GM19035 (cell line): ENCODE measurements at regions not wholly inside any gene's neighbourhood (a gene's known extent, or its start where the extent isn't known, plus 50 kb on each side); places are given as distances from the start of the nearest gene placed in this dataset.

Experiments used
- ATAC-seq: cut with Tn5 transposase; IDR thresholded peaks from one replicate; pipeline ENCODE4 v1.9.1; 2021; ENCODE audit not compliant: unreplicated experiment

DNA sequence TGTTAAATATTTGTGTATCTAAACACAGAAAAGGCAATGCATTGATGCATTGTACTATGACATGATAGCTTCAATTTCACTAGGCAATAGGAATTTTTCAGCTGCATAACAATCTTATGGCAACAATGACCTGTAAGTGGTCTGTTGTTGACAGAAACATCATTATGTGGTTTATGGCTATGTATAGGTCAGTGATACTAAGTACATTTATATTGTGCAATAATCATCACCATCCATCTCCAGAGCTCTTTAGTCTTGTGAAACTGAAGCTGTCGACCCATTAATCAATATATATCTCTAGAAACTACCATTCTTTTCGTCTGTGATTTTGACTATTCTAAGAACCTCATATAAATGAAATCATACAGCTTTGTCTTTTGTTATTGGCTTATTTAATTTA, 200.1 kb upstream of the ZNF717 start:
- no peak for ATAC-seq

DNA sequence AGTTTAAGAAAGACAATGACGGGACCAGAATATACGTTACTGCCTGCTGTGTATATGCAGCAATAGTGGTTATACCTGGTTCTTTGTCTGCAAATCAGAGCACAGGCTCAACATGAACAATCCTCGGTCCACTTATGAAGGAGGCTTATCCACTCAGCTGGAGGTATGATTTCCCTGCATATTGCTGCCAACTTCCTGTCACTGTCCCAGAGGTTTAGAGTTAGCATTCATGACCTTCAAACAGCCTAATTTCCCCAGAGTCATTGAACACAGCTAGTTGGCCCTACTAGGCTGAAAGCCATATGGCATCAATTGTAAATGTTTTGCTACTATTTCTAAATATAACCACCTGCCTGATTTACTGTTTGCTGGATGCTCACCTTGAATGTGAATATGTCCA, 224.9 kb upstream of the ZNF717 start:
- no peak for ATAC-seq

DNA sequence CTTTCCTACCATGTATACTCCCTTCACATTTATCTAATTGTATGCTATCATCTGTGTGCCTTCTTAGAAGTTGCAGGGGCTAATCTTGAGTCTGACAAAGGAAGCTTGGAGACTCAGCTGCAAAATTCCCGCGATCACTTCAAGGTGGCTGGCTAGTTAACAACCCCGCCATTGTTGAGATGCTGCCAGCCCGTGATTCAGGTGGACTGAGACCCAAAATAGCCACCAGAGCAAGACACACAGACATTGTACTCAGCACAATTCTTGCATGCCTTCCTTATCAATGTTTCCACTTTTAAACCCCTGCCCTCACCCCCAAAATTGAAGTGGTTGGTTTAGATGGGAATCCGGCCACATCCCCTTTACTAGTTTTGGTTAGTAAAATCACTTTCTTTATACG, 225.8 kb upstream of the ZNF717 start:
- ATAC-seq, result no peak

DNA sequence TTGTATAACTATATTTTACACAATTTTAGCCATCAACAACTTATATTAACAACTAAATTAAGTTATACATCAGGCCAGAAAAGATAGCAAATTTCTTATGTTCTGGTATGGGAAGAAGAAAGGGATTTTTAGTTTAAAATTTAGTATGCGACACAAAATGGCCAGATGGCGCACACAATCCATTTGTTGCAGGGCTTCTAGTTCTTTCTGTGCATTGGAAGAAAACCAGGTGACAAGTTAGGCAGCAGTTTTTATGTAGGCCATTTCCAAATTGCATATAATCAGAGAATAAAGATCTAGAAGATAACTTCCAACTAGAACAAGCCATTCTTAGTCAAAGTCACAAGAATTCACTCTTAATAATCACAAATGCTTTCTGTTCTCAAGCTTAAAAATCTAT, 230.1 kb upstream of the ZNF717 start:
- ATAC-seq, result no peak

DNA sequence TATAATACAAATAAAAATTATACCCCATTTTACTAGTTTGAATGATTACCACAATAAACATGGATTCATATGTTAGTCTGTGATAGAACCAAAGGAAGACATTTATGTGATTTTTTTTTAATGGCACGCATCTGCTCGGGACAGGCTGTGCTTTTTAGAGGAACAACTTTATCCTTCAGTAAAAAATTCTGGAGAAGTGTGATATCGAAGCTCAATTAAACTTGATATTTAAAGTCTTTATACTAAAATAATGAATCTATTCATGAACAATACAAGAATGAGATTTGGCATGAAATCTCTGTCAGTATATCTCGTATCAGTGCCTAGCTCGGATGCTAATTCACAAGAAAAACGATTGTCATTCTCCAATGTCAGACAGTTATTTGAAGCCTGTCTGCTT, 230.8 kb upstream of the ZNF717 start:
- ATAC-seq, result no peak

DNA sequence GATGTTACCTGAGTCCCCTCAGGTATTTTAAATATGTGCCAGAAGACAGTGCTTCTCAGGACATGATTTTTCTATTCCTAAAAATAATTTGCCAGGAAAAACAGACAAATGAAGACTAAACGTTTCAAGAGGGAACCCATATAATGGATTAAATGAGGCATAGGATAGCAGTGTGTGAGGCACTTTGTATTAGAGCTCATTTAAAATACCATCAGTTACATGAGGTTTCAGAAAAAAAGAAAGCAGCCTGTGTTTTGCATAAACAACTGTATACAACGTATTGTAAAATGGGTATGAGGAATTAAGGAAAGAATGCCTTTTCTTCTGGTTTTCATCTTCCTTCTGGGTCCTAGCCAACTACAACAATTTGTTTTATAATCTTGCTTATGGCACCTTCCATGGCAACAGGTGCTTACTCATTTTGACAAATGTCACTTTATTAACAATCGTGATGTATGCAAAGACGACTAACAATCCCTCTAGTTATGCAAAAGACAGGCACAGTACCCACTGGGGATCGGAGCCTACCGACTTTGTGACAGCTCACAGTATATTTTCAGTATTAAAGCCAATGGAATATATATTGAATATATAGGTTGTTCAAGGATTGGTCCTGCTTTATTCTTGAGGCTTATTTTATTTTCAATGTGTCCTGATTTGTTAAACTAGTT, 231.6 kb upstream of the ZNF717 start:
- no peak for ATAC-seq

DNA sequence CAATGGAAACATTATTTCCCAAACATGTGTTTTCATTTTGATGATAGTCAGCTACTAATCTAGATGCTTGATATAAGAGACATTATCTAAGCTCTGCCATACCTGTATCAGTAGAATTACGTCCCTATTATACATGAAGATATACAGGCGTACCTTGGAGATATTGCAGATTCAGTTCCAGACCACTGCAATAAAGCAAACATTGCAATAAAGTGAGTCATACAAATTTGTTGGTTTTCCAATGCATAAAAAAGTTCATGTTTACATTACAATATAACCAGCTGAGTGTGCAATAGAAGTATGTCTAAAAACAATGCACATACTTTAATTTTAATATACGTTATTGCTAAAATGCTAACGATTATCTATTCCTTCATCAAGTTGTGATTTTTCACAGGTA, 236.0 kb upstream of the ZNF717 start:
- ATAC-seq, result no peak

DNA sequence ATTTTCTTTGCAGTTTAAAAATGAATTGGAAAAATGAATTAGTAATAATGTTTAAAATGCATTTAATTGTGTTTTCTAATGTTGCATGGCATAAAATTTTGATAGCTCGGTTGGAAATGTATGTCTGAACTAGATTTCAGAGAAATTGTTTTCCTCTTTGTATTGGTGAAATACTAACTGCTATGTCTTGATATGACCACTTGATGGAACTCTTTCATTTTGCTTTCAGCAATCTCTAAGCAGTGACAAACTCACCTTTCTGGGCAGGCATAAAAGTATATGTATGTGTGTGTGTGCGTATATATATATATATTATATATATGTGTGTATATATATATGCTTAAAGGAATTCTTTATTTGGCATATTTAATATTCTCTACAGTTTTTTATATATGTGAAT, 239.3 kb upstream of the ZNF717 start:
- no peak for ATAC-seq

DNA sequence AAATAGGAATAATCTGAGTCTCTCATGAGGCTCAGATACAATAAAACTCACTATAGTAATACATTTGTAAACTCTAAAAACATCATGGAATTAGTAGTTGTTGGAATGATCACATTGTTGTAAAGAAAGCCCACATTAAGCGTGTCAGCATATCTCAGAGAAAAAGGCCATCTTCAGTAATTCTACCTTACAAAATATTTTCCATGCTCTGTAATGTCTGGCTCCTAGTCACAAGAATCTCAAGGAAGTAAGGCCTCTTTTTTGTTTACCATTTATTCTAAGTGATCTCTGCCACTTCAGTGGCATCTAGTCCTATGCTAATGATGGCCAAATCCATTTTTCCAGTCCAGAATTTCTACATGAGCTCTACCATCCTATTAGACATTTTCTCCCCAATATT, 240.2 kb upstream of the ZNF717 start:
- no peak for ATAC-seq

DNA sequence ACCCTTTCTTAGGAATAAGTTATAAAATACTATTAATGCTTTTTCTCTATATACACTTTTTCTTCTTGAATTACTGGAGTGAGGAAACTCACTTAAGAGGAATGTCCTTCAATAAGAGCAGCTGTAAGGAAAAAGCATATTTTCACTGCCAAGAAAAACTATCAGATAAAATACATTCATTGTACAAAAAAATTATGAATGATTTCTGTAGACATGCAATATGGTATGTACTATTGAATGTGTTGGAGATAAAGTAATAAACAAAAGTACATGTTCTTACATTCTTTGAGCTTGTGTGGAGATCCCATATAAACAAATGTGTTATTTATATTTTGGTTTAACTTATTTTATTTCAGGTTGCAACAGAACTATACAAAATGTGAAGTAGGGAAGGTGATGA, 241.0 kb upstream of the ZNF717 start:
- ATAC-seq, result no peak

DNA sequence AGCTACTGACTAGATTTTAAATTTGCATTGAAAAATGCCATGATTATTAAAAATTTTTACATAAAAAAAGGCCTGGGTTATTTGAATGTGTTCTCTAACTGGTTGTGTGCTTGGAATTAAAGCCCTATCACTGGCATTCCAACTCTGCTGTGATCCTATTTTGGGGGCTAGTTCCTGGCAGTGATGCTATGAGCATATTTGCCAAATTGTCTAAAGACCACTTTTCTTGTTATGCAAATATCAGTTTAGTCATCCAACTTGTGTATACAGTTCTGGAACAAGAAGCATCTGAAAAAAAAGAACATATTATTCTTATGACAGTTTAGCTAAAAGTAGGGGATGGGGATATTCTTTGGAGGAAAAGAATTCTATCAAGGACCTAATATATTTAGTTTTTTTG, 243.4 kb upstream of the ZNF717 start:
- no peak for ATAC-seq

DNA sequence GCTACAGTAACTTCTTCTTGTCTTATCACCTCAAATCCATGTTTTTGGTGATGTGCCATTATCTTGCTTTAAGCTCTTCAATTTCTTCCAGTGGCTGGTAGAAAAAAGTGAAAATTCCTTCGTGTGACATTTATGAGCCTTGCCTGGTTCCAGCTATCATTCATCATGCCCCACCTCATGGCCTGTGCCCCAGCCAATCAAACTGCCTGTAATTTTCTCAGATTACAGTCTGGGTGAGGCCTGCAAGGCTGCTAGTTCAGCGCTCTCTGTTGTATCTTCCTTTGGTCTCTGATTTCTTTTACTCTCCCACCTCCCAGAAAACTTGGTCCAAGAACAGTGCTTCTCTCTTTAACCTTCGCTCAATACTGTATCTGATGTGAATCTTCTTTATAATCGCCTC, 249.3 kb upstream of the ZNF717 start:
- no peak for ATAC-seq

DNA sequence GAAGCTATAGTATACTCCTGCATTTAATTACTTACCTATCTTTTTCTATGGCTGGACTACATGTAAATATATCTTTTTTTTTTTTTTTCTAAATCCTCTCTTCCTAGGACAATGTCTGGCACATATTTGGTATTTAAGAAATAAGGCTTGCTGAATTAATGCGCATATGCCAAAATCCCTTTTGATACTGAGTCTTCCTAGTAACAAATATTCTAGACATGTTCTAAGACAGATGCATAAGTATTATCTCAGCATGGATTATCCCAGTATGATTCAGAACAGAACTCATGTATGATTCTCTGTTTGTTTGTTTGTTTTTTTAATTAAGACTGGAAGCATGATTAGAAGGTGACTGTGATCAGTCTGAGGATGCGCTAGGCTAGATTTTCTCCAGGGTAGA, 249.8 kb upstream of the ZNF717 start:
- no peak for ATAC-seq

DNA sequence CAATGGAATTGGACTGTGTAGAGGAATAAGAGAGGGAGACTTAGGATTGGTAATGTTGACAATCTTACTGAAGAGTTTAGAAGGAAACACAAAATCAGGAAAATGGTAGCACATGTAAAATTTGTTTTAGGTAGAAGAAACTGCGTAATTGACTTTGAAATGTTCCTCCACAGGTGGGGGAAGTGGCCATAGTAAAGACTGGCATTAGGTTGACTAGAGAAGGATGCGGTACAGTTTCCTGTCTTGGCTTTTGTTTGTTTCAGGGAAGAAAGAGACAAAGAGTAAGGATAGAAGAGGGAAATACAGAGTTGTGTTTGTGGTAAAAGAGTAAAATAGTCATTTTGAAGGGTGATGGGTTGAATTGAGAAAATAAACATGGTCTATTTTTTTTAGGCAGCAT, 253.6 kb upstream of the ZNF717 start:
- no peak for ATAC-seq

DNA sequence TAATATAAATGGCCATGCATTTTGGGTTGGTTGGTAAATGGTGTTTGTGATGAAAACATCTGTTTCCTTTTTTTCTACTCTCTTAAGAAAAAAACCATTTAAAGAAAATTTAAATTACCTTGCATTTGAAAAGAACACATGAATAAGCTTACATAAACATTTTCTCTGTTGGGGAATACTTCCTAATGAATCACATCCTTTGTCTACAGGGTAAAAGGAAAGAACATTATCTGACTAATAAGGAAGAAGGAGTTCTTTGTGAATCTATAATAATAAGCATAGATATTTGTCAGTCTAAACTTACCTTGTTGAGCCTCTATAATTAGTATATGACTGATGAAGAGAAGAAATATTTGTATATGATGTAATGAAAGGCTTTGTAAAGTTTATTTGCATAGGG, 254.1 kb upstream of the ZNF717 start:
- ATAC-seq, result no peak

DNA sequence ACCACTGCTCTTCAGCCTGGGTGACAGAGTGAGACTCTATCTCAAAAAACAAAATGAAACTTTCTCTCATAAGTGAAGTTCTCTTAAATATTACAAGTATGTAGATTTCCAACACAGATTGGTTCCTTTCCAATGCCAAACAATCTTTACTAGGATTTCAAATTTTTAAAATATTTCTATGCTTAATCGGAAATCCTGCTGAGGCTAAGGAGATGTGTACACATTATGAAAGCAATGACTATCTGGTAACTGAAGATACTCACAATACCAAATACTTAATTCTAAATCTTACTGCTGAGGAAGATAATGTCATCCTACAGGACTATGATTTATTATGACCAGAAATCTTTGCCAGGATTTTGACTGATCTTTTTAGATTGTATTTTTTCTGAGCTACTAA, 255.6 kb upstream of the ZNF717 start:
- ATAC-seq, result no peak

DNA sequence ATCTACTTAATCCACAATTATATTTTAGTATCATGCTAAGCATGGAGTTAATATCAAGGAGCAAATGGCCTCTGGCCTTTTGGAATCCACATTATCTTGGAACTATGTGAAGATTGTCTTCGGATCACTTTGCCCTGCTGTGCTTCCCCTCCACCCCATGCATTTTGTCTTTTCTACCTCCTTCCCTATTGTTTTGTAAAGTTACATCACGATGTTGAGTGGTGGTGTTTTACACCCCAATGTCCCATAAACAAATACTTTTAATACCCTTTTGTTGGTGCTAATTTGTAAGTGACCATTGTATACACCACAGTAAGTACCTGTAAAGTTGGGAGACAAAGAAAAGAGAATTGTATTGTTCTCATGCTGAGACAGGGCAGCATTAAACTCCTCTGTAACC, 258.4 kb upstream of the ZNF717 start:
- no peak for ATAC-seq

DNA sequence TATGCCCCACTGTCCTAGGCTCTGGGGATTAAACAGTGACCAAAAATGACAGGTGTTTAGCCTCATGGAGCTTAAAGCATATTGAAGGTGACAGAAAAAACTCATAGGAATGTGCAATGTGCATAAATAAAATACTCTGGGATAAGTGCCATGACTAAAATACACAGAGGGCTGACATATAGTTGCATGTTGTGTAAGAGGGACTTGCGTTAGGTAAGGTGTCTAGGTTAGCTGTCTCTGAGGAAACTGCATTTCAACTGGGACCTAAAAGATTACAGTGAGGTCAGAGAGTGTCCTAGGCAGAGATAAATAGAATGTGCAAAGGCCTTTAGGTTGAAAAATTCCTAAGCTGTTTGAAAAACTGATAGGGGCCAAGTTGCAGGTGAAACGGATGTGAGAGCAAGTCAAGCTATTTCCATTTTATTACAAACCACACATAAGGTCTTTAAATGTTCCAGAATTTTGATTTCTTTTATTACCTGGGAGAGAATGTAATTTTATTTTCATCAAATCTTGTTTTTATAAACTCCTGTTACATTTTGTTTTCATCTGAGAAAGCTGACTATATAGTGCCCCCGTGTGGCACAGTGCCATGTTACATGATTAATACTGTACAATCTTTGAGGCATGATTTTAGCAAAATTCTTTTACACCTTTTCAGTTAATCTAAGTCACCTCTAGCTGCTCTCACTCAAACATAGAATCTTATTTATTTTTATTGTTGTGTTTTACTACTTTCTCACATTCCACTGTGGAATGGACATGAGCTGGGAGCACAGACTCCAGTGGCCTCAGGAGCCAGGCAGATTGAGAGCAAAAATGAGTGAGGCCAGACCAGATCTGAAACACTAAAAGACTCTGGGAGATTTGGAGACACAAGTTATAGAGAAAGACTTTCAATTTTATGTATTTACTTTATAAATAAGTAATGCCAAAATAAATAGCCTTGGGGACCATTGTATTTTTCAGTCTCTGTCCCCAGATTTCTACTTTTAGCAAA, 259.6 kb upstream of the ZNF717 start:
- peak; percentile 47 for ATAC-seq

DNA sequence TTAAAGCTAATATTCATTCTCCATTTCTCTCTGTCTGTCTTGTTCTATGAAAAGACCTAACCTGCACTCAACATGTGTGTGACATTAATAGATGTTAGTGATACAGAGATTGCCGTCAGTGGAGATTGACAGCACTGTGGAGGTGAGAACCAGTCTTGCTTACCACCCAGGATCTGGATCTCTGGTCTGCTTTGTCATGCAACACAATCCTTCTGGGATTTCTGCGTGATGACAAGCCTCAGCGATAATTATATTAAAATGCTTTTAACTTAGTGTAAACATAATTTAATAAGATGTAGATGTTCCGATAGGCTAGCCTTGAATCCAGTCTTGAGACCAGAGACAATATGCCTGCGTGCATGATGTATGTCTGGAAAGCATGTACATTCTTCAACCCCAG, 262.0 kb upstream of the ZNF717 start:
- no peak for ATAC-seq

DNA sequence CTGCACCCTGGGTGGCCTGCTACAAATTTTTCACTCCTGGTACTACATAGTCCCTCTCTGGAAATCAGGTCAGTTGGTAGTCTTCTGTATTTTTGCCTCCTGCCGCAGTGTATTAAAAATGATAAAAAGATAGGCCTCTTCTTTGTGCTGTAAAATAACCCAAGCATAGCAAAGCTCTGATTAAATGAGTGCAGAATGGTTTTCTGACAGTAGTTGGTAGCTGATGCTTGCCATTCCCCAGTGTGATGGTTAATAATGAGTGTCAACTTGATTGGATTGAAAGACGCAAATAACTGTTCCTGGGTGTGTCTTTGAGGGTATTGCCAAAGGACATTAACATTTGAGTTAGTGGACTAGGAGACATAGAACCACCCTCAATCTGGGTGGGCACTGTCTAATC, 264.4 kb upstream of the ZNF717 start:
- ATAC-seq, result no peak

DNA sequence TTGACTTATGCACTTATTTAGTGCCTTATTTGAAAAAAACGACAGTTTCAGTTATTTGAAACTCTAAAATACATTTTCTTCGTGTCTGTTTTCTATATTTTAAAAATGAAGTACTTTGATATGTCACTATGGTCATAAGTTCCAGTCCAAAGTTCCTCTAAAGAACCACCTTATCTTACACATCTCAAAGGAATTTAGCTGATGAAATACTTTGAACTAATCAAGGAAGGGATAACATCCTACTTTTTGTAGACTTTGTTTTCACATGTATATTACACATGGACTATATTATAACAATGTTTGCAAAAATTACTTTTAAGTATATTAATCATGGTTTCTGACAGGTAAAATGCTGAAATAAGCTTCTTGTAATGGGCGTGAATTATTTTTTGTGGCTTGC, 265.8 kb upstream of the ZNF717 start:
- ATAC-seq, result no peak

DNA sequence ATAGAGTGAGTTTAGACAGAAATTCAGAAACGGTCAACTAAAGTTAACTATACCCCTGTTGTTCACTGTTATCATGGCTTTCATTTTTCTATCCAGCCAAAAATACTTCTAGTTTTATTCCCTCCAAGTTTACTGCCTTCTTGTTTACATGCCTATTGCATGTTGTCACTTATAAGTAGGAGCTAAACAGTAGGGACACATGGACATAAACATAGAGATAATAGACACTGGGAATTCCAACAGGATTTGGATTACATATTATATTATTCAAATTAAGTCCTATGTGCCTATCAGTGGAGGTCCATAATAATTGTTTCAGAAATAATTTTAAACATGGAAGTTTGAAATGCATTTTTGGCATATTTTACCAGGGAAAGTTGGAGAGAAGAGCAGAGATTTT, 269.1 kb upstream of the ZNF717 start:
- ATAC-seq, result no peak

DNA sequence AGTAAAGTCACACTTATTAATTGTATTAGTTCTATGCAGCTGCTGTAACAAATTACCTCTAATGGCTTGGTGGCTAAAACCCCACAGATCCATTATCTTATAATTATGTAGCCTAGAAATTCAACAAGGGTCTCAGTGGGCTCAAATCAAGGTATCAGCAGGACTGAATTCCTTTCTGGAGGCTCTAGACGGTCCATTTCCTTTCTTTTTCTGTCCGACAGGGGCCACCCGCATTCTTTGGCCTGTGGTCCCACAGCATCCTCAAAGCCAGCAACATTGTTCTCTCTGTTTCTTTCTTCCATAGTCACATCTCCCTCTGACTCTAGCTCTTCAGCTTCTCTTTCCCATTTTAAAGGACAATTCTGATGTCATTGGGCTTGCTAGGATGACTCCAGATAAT, 276.3 kb upstream of the ZNF717 start:
- ATAC-seq, result no peak
